B cell (primary cell): ENCODE measurements at regions not wholly inside any gene's neighbourhood (a gene's known extent, or its start where the extent isn't known, plus 50 kb on each side); places are given as distances from the start of the nearest gene placed in this dataset.

ENCODE experiments used
- ATAC-seq: fragments of 200-7000 bp; cut with Tn5 transposase; one replicate; pipeline ENCODE4 v1.10.0; 2021; ENCODE audit warnings: low read depth, mild to moderate bottlenecking, moderate number of reproducible peaks, moderate library complexity
- CTCF ChIA-PET: fragments of 350-600 bp; sonication (Branson Sonifier 250); formaldehyde crosslinking; loops from one replicate; lab custom pipeline; 2021; ENCODE audit warnings: antibody characterized with exemption, inconsistent platforms; lab: Charles Lee
- POLR2A ChIA-PET: fragments of 350-600 bp; sonication (Branson Sonifier 250); formaldehyde crosslinking; loops from one replicate; lab custom pipeline; 2021; ENCODE audit warnings: antibody characterized with exemption; lab: Charles Lee
- DNase-seq: peaks from one replicate; pipeline ENCODE4 v3.0.0; 2013
- H2AFZ ChIP-seq: 2 replicates; pipeline ENCODE4 v1.6.1; 2012; ENCODE audit warnings: mild to moderate bottlenecking, low read depth, low read length; ENCODE audit not compliant: insufficient read depth, poor library complexity, severe bottlenecking
- H3K27ac ChIP-seq, 2 donors: 1 replicate in 1 of 2; 2 replicates in 1 of 2; pipeline ENCODE4 v1.5.1; 2012 to 2013; ENCODE audit warnings: low read length in 2 of 2, mild to moderate bottlenecking in 2 of 2, moderate library complexity in 1 of 2
- H3K27me3 ChIP-seq, 4 experiments: fragments of 200-600 bp in 1 of 4; sonication (generic) in 1 of 4; replicated peaks in 1 of 4; 1 replicate in 2 of 4; 2 replicates in 2 of 4; pipeline versions ENCODE4 v1.6.1 to v1.7.0; 2013 to 2016; ENCODE audit warnings: low read length in 3 of 4, mild to moderate bottlenecking in 2 of 4, mixed read lengths in 1 of 4, moderate library complexity in 1 of 4; ENCODE audit not compliant: insufficient read depth in 4 of 4, control insufficient read depth in 3 of 4; ENCODE audit errors: control extremely low read depth in 1 of 4
- H3K36me3 ChIP-seq, 2 experiments: replicated peaks in 1 of 2; 1 replicate in 1 of 2; 2 replicates in 1 of 2; pipeline versions ENCODE4 v1.6.1 to v1.7.1; 2013; ENCODE audit warnings: low read length in 1 of 2; ENCODE audit not compliant: insufficient read depth in 2 of 2, control insufficient read depth in 1 of 2; ENCODE audit errors: control extremely low read depth in 1 of 2, extremely low read depth in 1 of 2
- H3K4me1 ChIP-seq, 2 donors: fragments of 200-600 bp in 1 of 2; sonication (generic) in 1 of 2; 1 replicate in 1 of 2; 2 replicates in 1 of 2; pipeline versions ENCODE4 v1.5.1 to v1.6.1; 2013 to 2017; ENCODE audit warnings: low read length in 2 of 2; ENCODE audit not compliant: control insufficient read depth in 2 of 2, insufficient read depth in 2 of 2
- H3K4me2 ChIP-seq: replicated peaks from 2 replicates; pipeline ENCODE3; 2012; ENCODE audit warnings: mild to moderate bottlenecking, low read depth, low read length; ENCODE audit not compliant: poor library complexity, severe bottlenecking
- H3K4me3 ChIP-seq, 5 experiments: fragments of 200-600 bp in 1 of 5; sonication (generic) in 1 of 5; 1 replicate in 3 of 5; 2 replicates in 2 of 5; pipeline versions ENCODE4 v1.5.1 to v1.7.0; 2011 to 2016; ENCODE audit warnings: low read length in 4 of 5, mild to moderate bottlenecking in 4 of 5, low read depth in 2 of 5, control low read depth in 1 of 5, moderate library complexity in 1 of 5; ENCODE audit not compliant: insufficient read depth in 1 of 5; ENCODE audit errors: control extremely low read depth in 1 of 5, extremely low read depth in 1 of 5
- H3K79me2 ChIP-seq: fragments of 200-600 bp; sonication (generic); one replicate; pipeline ENCODE4 v1.6.0; 2016; ENCODE audit warnings: low read length; ENCODE audit not compliant: control insufficient read depth, insufficient read depth
- H3K9ac ChIP-seq: fragments of 200-600 bp; sonication (generic); 2 replicates; pipeline ENCODE4 v1.6.1; 2017; ENCODE audit warnings: mild to moderate bottlenecking, low read length, moderate library complexity
- H3K9me3 ChIP-seq, 3 donors: one replicate each; pipeline versions ENCODE4 v1.6.1 to v1.7.1; 2013; ENCODE audit warnings: low read length in 2 of 3; ENCODE audit not compliant: control insufficient read depth in 2 of 3, insufficient read depth in 1 of 3; ENCODE audit errors: control extremely low read depth in 1 of 3
- H4K20me1 ChIP-seq: 2 replicates; pipeline ENCODE4 v1.6.0; 2012; ENCODE audit warnings: mild to moderate bottlenecking, low read length; ENCODE audit not compliant: insufficient read depth, control insufficient read depth, poor library complexity, severe bottlenecking
- H3K27ac Mint-ChIP-seq: one replicate; pipeline ENCODE4 v1.8.0; 2021; ENCODE audit warnings: mixed read lengths
- H3K27me3 Mint-ChIP-seq: one replicate; pipeline ENCODE4 v1.8.0; 2021; ENCODE audit warnings: mixed read lengths
- H3K4me1 Mint-ChIP-seq: one replicate; pipeline ENCODE4 v1.8.0; 2021; ENCODE audit warnings: mixed read lengths
- H3K4me3 Mint-ChIP-seq: one replicate; pipeline ENCODE4 v1.8.0; 2021; ENCODE audit warnings: mixed read lengths
- H3K9me3 Mint-ChIP-seq: one replicate; pipeline ENCODE4 v1.8.0; 2022; ENCODE audit warnings: mixed read lengths; ENCODE audit not compliant: insufficient read depth
- CTCF ChIP-seq: fragments of 200-600 bp; IDR thresholded peaks from one replicate; pipeline ENCODE4 v1.8.0; 2022; ENCODE audit warnings: antibody characterized with exemption, mild to moderate bottlenecking
- EZH2 ChIP-seq: IDR thresholded peaks from 2 replicates; pipeline ENCODE4 v1.6.1; 2012; ENCODE audit warnings: borderline replicate concordance, low read depth, mild to moderate bottlenecking, moderate library complexity, low read length; ENCODE audit not compliant: insufficient read depth, poor library complexity, severe bottlenecking
- WGBS: methylation state at CpG from one replicate; pipeline ENCODE4 v1.1.5; 2013; ENCODE audit warnings: missing lambda C conversion rate; ENCODE audit not compliant: insufficient coverage; 5-methylcytosine and 5-hydroxymethylcytosine counted together
- intact Hi-C: fragments of 100-400 bp; cut with micrococcal nuclease; formaldehyde crosslinking; loops from one replicate; pipeline ENCODE4 v1.10.0; 2022

- H3K36me3 ChIP-seq, result no peaks in the 10 kb centered on the region
- no peaks in the 10 kb centered on the region for H3K9me3 Mint-ChIP-seq
- H3K79me2 ChIP-seq, result no peaks in the 10 kb centered on the region
- H3K4me1 Mint-ChIP-seq, result no peaks in the 10 kb centered on the region
- no peak overlapping the region for H3K9ac ChIP-seq
- ATAC-seq, result no peak
- no peak overlapping the region for H3K27ac ChIP-seq
- no peaks in the 10 kb centered on the region for H3K27me3 Mint-ChIP-seq
- TF ChIP-seq EZH2 (no peak), CTCF (no peak)
- no peak overlapping the region for H3K27ac Mint-ChIP-seq
- H3K4me3 ChIP-seq, result no peak overlapping the region
- no peak overlapping the region for H3K4me3 Mint-ChIP-seq
- H4K20me1 ChIP-seq, result no peaks in the 10 kb centered on the region
- no peaks in the 10 kb centered on the region for H3K9me3 ChIP-seq
- no peaks in the 10 kb centered on the region for H3K4me1 ChIP-seq
- DNase-seq, result no peak
- H3K4me2 ChIP-seq, result no peak overlapping the region
- H2AFZ ChIP-seq, result no peak overlapping the region
- H3K27me3 ChIP-seq, result no peaks in the 10 kb centered on the region
- WGBS, result no CpG with 5 or more reads among the region's 1 CpG
- ChIA-PET POLR2A (no interaction called here), CTCF (no interaction called here)
- intact Hi-C loops, result no loop called here
Observed at GRCh38 chr6:126826166-126826714, 292.2 kb upstream of the RSPO3 start.

- intact Hi-C loops, result no loop called here
Observed at GRCh38 chr6:126831461-126831860, 287.0 kb upstream of the RSPO3 start.

More at GRCh38 chr6:126831461-126831860, 287.0 kb upstream of the RSPO3 start:
- TF ChIP-seq EZH2 (no peak), CTCF (no peak)
- Histone ChIP-seq H3K36me3 (no peaks in the 10 kb centered on the region), H3K9ac (no peak overlapping the region), H3K27me3 (no peaks in the 10 kb centered on the region), H3K79me2 (no peaks in the 10 kb centered on the region), H3K9me3 (no peaks in the 10 kb centered on the region), H3K4me2 (no peak overlapping the region), H3K4me3 (no peak overlapping the region), H2AFZ (no peak overlapping the region), H4K20me1 (no peaks in the 10 kb centered on the region), H3K4me1 (no peaks in the 10 kb centered on the region), H3K27ac (no peak overlapping the region)
- ChIA-PET POLR2A (no interaction called here), CTCF (no interaction called here)
- Mint-ChIP-seq H3K4me1 (no peaks in the 10 kb centered on the region), H3K27ac (no peak overlapping the region), H3K9me3 (no peaks in the 10 kb centered on the region), H3K27me3 (no peaks in the 10 kb centered on the region), H3K4me3 (no peak overlapping the region)
- DNase-seq, result no peak
- no peak for ATAC-seq
- no CpG with 5 or more reads among the region's 5 CpGs for WGBS
